DND-41 (cell line): ENCODE measurements at regions not wholly inside any gene's neighbourhood (a gene's known extent, or its start where the extent isn't known, plus 50 kb on each side); places are given as distances from the start of the nearest gene placed in this dataset.

Experiments
- EZH2 ChIP-seq: IDR thresholded peaks from 3 replicates; pipeline ENCODE4 v1.6.1; 2012; ENCODE audit warnings: borderline replicate concordance, low read depth, mild to moderate bottlenecking, moderate library complexity, low read length, inconsistent platforms; ENCODE audit not compliant: severe bottlenecking
- TF ChIP-seq, protein P1 (sequence below): IDR thresholded peaks from 2 replicates; pipeline ENCODE4 v1.5.1; 2012; ENCODE audit warnings: borderline replicate concordance, low read length, moderate library complexity, mild to moderate bottlenecking; ENCODE audit not compliant: poor library complexity, severe bottlenecking; ENCODE audit errors: extremely low read depth

DNA sequence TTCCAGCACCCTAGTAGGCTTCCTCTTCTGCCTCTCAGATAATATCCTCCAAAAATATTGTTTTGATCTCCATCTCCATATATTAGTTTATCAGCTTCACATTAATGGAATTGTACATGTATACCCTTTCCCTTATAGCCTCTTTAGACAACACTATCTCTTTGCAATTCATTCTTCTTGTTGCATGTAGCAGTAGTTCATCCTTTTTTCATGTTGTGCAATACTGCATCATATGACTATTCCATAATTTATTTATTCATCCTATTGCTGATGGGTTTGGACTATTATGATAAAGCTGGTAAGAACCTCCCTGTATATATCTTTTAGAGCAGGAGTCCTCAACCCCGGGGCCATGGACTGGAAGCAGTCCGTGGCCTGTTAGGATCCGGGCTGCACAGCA is 148.2 kb upstream of the FAT1 start:
- TF ChIP-seq, protein P1, sequence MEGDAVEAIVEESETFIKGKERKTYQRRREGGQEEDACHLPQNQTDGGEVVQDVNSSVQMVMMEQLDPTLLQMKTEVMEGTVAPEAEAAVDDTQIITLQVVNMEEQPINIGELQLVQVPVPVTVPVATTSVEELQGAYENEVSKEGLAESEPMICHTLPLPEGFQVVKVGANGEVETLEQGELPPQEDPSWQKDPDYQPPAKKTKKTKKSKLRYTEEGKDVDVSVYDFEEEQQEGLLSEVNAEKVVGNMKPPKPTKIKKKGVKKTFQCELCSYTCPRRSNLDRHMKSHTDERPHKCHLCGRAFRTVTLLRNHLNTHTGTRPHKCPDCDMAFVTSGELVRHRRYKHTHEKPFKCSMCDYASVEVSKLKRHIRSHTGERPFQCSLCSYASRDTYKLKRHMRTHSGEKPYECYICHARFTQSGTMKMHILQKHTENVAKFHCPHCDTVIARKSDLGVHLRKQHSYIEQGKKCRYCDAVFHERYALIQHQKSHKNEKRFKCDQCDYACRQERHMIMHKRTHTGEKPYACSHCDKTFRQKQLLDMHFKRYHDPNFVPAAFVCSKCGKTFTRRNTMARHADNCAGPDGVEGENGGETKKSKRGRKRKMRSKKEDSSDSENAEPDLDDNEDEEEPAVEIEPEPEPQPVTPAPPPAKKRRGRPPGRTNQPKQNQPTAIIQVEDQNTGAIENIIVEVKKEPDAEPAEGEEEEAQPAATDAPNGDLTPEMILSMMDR = no peak
- no peak for TF ChIP-seq EZH2
